Aorta (tissue), 5 donors: ENCODE measurements at regions not wholly inside any gene's neighbourhood (a gene's known extent, or its start where the extent isn't known, plus 50 kb on each side); places are given as distances from the start of the nearest gene placed in this dataset.

Source experiments
- ATAC-seq: fragments of 200-7000 bp; cut with Tn5 transposase; one replicate; pipeline ENCODE4 v1.9.1; 2022; ENCODE audit warnings: moderate library complexity; ENCODE audit not compliant: low FRiP score
- DNase-seq, 2 donors: peaks; one replicate each; pipeline ENCODE4 v3.0.0-alpha.2; 2020
- H3K27ac ChIP-seq, 2 donors: one replicate each; pipeline ENCODE4 v1.5.1; 2013; ENCODE audit warnings: low read length in 2 of 2, mild to moderate bottlenecking in 2 of 2, moderate library complexity in 2 of 2, control low read depth in 1 of 2, inconsistent platforms in 1 of 2, low read depth in 1 of 2
- H3K27me3 ChIP-seq, 2 donors: one replicate each; pipeline ENCODE4 v1.6.1; 2013; ENCODE audit warnings: control low read depth in 1 of 2, low read length in 1 of 2, mild to moderate bottlenecking in 1 of 2, moderate library complexity in 1 of 2; ENCODE audit not compliant: insufficient read depth in 2 of 2, control insufficient read depth in 1 of 2
- H3K36me3 ChIP-seq, 2 donors: one replicate each; pipeline ENCODE4 v1.6.1; 2013; ENCODE audit warnings: control low read depth in 1 of 2, low read length in 1 of 2, mild to moderate bottlenecking in 1 of 2; ENCODE audit not compliant: insufficient read depth in 2 of 2, control insufficient read depth in 1 of 2
- H3K4me1 ChIP-seq, 2 donors: one replicate each; pipeline ENCODE4 v1.6.1; 2013; ENCODE audit warnings: low read length in 2 of 2, control low read depth in 1 of 2, mild to moderate bottlenecking in 1 of 2, moderate library complexity in 1 of 2; ENCODE audit not compliant: insufficient read depth in 2 of 2, control insufficient read depth in 1 of 2
- H3K4me3 ChIP-seq, 2 donors: one replicate each; pipeline ENCODE4 v1.5.1; 2013; ENCODE audit warnings: low read length in 2 of 2, control low read depth in 1 of 2, mild to moderate bottlenecking in 1 of 2
- H3K9me3 ChIP-seq: one replicate; pipeline ENCODE4 v1.6.1; 2013; ENCODE audit warnings: mild to moderate bottlenecking, low read length; ENCODE audit not compliant: control insufficient read depth
- WGBS, 2 donors: extraction: QIAGEN DNeasy Blood & Tissue Kit; methylation state at CpG; one replicate each; pipeline ENCODE4 v1.1.7; 2013; 5-methylcytosine and 5-hydroxymethylcytosine counted together
- intact Hi-C, 2 donors: fragments of 100-400 bp; cut with DNase I; formaldehyde crosslinking; loops; one replicate each; pipeline versions ENCODE4 v1.14.2 to v1.15.0; 2022
- donor health status: healthy with polysubstance abuse.
- donor health status: Bipolar disorder and iron deficiency.
- donor health status: DM: no; HTN: no; CAD: no.
- donor health status: DM: no; HTN: no; CAD: no.
- donor health status: DM: yes; HTN: yes; CAD: no.

- H3K4me1 ChIP-seq, result no peaks in the 10 kb centered on the region
- WGBS, 2 donors, result 70 to 81% methylated on average over 1 of the region's 1 CpG
- DNase-seq, result no peak
Observed at GRCh38 chr10:57202356-57202755, 841.3 kb upstream of the ZWINT start.

GRCh38 chr10:57188846-57189245 lies 827.8 kb upstream of the ZWINT start:
- Histone ChIP-seq H3K27ac (no peak overlapping the region), H3K4me3 (no peak overlapping the region), H3K4me1 (no peaks in the 10 kb centered on the region), H3K27me3 (no peaks in the 10 kb centered on the region), H3K9me3 (no peaks in the 10 kb centered on the region), H3K36me3 (no peaks in the 10 kb centered on the region)
- no peak for ATAC-seq
- intact Hi-C loops, result no loop called here
- WGBS, 2 donors, result 49 to 69% methylated on average over 1 of the region's 1 CpG
- no peak for DNase-seq

More at GRCh38 chr10:57202356-57202755, 841.3 kb upstream of the ZWINT start:
- intact Hi-C loops, result no loop called here
- Histone ChIP-seq H3K27me3 (no peaks in the 10 kb centered on the region), H3K4me3 (no peak overlapping the region), H3K9me3 (no peaks in the 10 kb centered on the region), H3K36me3 (no peaks in the 10 kb centered on the region), H3K27ac (no peak overlapping the region)
- ATAC-seq, result no peak

GRCh38 chr10:57186201-57186600 lies 825.1 kb upstream of the ZWINT start:
- H3K27me3 ChIP-seq, result no peaks in the 10 kb centered on the region
- intact Hi-C loops, result no loop called here
- H3K27ac ChIP-seq, result no peak overlapping the region
- 77 to 83% methylated on average over 1 of the region's 1 CpG for WGBS, 2 donors
- no peaks in the 10 kb centered on the region for H3K4me1 ChIP-seq
- ATAC-seq (peak; percentile 38), DNase-seq (no peak)
- no peaks in the 10 kb centered on the region for H3K36me3 ChIP-seq
- no peaks in the 10 kb centered on the region for H3K9me3 ChIP-seq
- H3K4me3 ChIP-seq, result no peak overlapping the region

- intact Hi-C loops, result no loop called here
- H3K4me1 ChIP-seq, result no peaks in the 10 kb centered on the region
- no peaks in the 10 kb centered on the region for H3K27me3 ChIP-seq
- no peaks in the 10 kb centered on the region for H3K9me3 ChIP-seq
- no peak overlapping the region for H3K27ac ChIP-seq
- DNase-seq, result no peak
- no peaks in the 10 kb centered on the region for H3K36me3 ChIP-seq
- H3K4me3 ChIP-seq, result no peak overlapping the region
- ATAC-seq, result no peak
- 0% methylated on average over 1 of the region's 1 CpG for WGBS, 2 donors
Observed at GRCh38 chr10:57169597-57169996, 808.5 kb upstream of the ZWINT start.

- no peaks in the 10 kb centered on the region for H3K36me3 ChIP-seq
- H3K27me3 ChIP-seq, result no peaks in the 10 kb centered on the region
- no peak overlapping the region for H3K27ac ChIP-seq
- H3K4me3 ChIP-seq, result no peak overlapping the region
- intact Hi-C loops, result no loop called here
- 41% methylated on average over 4 of the region's 4 CpGs for WGBS, 2 donors
- H3K4me1 ChIP-seq, result no peaks in the 10 kb centered on the region
- H3K9me3 ChIP-seq, result no peaks in the 10 kb centered on the region
- DNase-seq (no peak), ATAC-seq (no peak)
Observed at GRCh38 chr10:57168611-57169240, 807.7 kb upstream of the ZWINT start.

GRCh38 chr10:57165671-57166070 lies 804.6 kb upstream of the ZWINT start:
- H3K9me3 ChIP-seq, result no peaks in the 10 kb centered on the region
- H3K36me3 ChIP-seq, result no peaks in the 10 kb centered on the region
- intact Hi-C loops, result no loop called here
- no peak overlapping the region for H3K4me3 ChIP-seq
- H3K4me1 ChIP-seq, result no peaks in the 10 kb centered on the region
- ATAC-seq (no peak), DNase-seq (no peak)
- 93 to 99% methylated on average over 2 of the region's 2 CpGs for WGBS, 2 donors
- no peak overlapping the region for H3K27ac ChIP-seq
- no peaks in the 10 kb centered on the region for H3K27me3 ChIP-seq

- DNase-seq, result no peak
- intact Hi-C loops, result no loop called here
- Histone ChIP-seq H3K4me3 (no peak overlapping the region), H3K27me3 (no peaks in the 10 kb centered on the region), H3K9me3 (no peaks in the 10 kb centered on the region), H3K27ac (no peak overlapping the region), H3K4me1 (no peaks in the 10 kb centered on the region), H3K36me3 (no peaks in the 10 kb centered on the region)
- WGBS, 2 donors, result 19 to 32% methylated on average over 4 of the region's 4 CpGs
- no peak for ATAC-seq
Observed at GRCh38 chr10:57162231-57162630, 801.2 kb upstream of the ZWINT start.

GRCh38 chr10:57161157-57161556 lies 800.1 kb upstream of the ZWINT start:
- WGBS, 2 donors, result 90 to 93% methylated on average over 1 of the region's 1 CpG
- no peak overlapping the region for H3K27ac ChIP-seq
- no peak overlapping the region for H3K4me3 ChIP-seq
- H3K4me1 ChIP-seq, result no peaks in the 10 kb centered on the region
- no peaks in the 10 kb centered on the region for H3K27me3 ChIP-seq
- H3K36me3 ChIP-seq, result no peaks in the 10 kb centered on the region
- no peaks in the 10 kb centered on the region for H3K9me3 ChIP-seq
- no peak for DNase-seq
- intact Hi-C loops, result no loop called here
- no peak for ATAC-seq

GRCh38 chr10:57145548-57145947 lies 784.5 kb upstream of the ZWINT start:
- no peak for DNase-seq
- Histone ChIP-seq H3K4me1 (no peaks in the 10 kb centered on the region), H3K36me3 (no peaks in the 10 kb centered on the region), H3K4me3 (no peak overlapping the region), H3K27ac (no peak overlapping the region), H3K9me3 (no peaks in the 10 kb centered on the region), H3K27me3 (no peaks in the 10 kb centered on the region)
- intact Hi-C loops, result no loop called here
- ATAC-seq, result no peak
